GM21381 (cell line): ENCODE measurements at regions not wholly inside any gene's neighbourhood (a gene's known extent, or its start where the extent isn't known, plus 50 kb on each side); places are given as distances from the start of the nearest gene placed in this dataset.
"Not testable (repeated sequence)": the region's sequence is repeated elsewhere in the genome, so short reads cannot be mapped to it uniquely, and the experiment has no call there.

ENCODE experiments used
- ATAC-seq: cut with Tn5 transposase; IDR thresholded peaks from one replicate; pipeline ENCODE4 v1.9.1; 2021; ENCODE audit warnings: mild to moderate bottlenecking, moderate library complexity; ENCODE audit not compliant: unreplicated experiment

DNA sequence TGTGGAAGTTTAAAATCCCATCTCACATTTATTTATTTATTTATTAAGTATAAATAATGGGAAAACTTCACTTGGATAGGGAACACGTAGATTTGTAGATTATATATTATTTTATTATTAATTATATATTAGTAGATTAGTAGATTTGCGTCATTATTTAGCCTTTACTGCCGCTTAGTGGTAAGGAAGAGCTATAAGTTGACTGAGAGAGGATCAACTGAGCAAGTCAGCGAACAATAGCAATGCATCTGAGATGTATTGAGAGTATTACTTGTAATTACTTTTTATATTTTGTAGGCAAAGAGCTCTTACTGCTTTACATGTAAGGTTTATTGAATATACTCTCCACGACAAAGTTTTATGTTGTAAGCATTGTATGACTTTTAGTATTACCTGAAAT is 244.5 kb upstream of the ANKRD30A start:
- ATAC-seq, result no peak

DNA sequence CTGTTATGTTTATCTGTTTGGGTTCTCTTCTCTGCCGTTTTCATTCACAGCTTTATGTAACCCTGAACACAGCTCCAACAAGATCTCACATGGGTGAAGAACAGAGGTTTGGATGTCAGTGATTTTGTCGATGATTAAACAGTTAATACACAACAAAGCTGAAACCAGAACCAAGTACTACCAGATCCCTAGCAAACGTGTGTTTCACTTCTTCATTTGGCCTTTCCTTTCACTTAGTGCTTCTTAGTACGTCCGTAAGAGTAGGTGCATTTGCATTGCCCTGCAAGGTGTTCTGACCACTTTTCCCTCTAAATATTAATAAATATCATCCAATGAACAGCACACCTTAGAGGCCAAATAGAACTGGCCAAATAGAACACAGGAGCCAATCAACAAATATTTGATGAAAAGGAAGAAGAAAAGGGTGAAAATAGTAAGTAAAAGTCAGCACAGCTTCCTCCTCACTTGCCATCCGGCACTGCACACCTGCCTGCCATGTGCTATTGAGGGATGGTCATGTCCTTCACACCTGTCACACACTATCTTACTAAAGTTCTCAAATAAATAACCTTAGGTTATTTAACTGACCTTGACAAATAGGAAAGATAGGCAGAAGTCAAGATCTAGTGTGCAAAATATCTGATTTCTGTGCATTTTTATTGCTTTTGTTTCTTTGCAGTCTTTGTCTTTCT is 252.6 kb upstream of the ANKRD30A start:
- ATAC-seq, result peak; percentile 100

DNA sequence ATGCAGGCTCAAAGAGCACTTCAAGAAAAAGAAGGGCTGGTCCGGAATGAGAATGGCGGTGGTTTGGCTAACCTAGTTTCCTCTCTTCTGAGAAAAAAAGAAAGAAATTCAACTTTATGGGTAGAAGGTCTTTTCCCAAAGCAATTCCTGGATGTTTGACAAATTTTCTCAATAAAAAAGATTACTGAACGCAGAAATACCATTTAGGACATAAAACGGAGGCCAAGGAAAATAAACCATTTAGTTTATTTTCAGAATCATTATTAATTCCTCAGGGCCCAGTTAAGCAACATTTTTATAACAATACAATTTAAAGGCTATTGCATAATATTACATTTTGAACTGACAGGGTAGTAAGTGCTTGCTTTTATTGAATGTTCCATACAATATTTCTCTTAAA is 284.6 kb upstream of the ANKRD30A start:
- ATAC-seq, result no peak

DNA sequence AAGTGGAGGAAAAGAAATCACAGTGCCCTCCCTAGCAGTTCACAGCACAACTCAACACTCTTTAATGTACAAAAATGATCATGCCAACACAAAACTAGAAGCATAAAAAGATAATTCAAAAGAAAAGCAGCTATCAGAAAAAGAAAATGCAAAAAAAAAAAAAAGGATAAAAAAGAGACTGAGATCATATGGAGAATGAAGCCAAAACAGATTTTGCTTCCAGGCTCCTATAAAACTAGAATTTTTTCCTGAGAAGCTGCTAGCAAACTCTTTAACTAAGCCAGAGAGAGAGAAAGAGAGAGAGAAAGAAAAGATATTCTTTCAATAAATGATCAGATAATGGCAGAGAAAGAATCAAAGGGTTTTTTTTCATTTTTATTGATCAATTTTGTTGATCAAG is 288.0 kb upstream of the ANKRD30A start:
- ATAC-seq, result no peak

DNA sequence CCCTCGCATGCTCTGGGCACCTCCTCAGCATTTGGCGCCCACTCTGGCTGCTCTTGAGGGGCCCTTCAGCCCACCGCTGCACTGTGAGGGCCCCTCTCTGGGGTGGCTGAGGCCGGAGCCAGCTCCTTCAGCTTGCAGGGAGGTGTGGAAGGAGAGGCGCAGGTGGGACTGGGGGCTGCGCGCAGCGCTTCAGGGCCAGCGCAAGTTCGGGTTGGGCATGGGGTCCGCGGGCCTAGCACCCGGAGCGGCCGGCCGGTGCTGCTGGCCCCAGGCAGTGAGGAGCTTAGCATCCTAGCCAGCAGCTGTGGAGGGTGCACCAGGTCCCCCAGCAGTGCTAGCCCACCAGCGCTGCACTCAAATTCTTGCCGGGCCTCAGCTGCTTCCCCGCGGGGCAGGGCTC is 305.6 kb upstream of the ANKRD30A start:
- no peak for ATAC-seq

DNA sequence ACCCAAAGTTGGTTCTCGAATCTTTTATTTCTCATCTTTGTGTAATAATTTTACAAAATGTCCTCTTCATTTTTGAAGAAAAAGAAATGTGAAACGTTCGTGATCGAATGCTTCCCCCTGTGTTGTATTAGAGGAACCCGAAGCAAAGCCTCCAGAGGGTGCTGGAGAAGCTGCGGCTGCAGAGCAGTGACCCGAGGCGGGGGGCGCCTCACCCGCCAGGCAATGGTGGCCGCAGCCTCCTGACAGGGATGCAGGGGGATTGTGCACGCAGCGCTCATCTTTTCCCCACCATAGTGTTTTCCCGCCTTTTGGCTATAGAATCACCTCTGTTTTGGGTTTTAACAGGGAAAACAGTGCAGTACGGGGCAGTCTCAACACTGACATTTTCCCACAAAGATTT is 307.5 kb upstream of the ANKRD30A start:
- no peak for ATAC-seq

DNA sequence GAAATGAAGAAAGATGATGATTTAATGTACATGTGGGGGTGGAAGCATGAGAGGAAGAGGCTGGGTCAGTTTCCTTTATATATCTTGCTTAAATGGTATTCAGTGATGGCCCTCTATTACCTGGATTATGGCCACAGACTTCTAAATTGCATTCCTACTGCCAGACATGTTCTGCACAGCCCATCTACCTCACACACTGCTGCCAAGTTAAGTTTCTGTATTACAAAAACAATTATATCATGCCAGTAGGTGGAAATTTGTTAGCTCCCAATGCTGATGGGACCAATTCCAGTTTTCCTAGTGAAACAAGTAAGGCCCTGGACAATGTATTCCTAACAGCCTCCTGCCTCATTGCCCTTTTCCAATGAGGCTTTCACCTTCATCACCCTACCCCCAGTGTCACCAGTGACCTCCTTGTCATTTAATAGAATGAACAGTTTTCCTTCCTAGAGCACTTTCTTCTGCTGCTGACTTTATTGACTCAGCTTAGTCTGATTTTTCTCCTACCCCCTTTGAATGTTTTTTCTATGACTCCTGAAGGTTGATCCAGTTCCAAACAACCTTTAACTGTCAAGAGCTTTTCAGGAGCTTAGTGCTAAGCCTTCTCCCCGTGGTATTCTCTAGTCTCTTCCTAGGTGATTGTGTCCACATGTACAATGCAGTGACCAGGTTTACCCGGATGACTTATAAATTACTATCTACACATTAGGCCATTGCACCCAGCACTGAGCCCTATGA is 316.6 kb upstream of the ANKRD30A start:
- no peak for ATAC-seq

DNA sequence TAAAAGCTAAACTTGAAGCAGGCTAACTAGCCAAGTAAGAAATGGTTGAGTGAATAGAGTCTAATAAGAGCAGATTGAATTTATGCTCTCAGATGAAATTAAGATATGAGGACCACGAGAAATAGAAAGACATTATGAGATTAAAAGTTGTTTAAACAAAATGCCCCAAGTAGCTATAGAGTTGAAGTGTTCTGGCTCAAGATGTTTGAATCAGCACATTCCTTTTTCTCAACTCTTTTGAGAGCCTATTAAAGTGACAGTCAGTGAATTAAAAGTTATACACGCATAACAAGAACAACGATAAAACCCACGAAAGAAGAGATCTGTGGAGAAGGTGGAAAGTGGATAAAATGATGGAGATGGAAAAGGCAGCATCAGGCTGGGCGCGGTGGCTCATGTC is 322.2 kb upstream of the ANKRD30A start:
- ATAC-seq, result no peak

DNA sequence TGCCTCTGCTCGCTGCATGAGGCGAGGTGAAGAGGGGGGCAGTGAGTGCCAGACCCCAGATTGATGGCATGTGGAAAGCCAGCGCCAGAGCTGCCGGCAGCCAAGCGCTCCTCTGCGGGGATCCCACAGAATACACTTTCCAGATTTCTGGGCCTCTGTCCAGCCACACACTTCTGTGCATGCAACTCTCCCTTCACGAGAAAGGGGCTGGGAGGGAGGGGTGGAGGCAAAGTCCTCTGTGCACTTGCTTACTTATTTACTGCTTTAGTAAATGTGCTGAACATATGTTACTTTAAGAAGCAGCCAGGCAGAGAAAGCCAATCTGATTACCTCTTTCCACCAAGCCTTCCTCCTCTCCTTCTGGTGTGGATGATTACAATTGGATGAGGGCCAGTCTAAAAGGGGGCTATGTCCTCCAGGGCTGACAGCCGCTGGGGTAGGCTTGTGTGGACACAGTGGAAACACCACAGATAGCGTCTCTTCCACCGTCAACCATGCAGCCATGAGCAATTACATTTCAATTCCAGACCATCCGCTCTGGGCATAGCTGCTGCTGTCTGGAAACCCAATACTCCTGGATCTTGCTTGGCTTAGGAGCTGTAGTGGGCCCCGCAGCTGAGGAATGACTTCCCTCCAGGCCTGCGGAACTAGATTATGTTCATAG is 322.8 kb upstream of the ANKRD30A start:
- ATAC-seq, result no peak

DNA sequence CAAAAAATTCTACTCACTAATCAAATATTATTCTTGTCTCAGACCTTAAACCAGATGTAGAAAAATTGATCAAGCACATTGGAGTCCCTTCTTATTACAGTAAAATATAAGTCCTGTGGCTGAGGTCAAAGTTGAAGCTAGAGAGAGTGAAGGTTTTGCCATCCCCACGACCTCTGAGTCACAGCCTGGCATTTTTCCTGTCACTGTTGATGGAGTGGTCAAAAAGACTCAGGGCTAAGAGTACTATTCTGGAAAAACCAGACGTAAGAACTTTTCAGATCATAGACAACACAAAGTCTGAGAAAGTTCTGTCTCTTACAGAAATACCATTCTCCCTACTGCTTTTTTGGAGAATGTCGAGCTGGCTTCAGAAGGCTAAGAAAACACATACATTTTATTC is 323.7 kb upstream of the ANKRD30A start:
- no peak for ATAC-seq

DNA sequence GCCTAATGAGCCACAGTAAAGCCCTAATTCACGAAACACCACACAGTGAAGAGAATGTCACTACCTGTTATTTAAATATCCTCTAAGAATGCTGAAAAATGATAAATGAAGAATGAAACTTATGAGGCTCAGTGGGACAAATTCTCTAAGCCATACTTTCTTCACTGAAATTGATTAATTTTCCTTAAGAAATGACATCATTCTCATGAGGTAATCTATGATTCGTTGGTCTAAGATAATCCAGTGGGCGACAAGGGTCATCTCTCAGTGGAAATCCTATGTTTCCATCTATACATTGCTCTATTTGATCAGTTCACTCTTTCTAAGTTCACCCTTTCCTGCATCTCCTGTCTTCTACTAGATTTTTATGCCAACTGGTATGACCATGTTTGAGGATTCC is 330.4 kb upstream of the ANKRD30A start:
- no peak for ATAC-seq

DNA sequence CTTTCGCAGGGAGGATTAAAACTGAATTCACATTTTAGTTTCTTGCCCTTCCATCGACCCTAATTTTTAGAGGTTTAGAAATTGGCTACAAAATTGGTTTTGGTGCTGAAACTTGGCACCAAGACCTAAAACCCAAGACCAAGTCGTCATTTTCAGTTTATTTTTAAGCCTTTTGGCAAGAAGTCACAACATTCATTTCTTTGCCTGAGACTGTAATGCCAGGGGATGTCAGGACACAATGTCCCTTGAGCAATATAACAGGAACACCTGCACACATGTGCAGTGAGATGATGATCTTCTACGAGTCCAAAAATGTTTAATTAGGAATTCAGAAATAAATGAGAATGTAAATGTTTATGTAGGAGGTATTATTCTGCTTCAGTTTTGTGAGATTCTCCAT is 335.4 kb upstream of the ANKRD30A start:
- no peak for ATAC-seq

DNA sequence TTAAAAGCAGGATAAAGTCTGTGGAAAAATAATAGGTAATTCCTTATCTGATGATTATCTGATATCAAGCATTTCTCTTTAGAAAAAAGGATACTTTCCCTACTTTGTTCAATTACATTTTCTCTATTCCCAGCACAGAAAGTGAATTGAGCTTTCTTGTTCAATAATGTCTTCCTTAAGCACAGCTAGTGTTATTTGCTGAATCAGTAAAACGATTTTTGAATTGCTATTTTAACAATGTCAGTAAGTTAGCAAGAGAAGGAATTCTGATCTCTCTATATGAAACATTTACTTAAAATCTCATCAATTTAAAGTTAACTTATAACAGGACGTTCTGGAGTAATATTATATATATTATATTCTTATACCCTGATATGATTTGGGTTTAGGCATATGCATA is 337.2 kb upstream of the ANKRD30A start:
- no peak for ATAC-seq

DNA sequence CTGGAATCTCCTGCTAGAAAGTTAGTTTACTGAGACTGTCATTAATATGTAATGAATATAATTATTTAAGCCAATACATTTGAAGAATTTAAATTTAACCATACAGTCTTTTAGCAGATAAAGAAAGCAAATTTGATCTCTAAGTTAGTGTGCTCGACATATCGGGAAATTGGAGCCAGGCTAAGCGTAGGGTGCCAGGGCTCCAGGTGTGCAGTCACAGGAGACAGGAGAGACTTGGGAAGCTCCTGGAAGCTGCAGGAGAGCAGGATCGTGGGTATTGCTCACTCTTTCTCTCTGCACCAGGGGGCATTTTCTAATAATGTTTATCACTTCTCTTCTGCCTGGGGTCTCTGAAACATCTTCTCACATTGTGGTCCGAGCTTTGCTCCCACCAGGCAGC is 342.0 kb upstream of the ANKRD30A start:
- ATAC-seq, result no peak

DNA sequence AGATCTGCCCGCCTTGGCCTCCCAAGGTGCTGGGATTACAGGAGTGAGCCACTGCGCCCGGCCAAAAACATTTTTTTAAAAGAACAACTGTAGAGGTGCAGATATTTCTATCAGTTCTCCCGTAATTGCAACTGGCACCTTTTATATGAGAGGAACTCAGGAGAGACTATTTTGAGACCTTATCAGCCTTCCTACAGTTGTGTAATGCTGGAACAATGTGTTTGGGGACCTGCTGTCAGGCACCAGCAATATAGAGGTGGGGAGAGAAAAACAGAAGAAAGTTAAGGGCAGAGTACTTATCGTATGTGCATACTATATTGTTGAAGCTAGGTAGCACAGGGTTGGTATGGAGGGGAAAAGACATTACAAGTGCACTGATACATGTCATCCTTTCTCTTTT is 343.8 kb upstream of the ANKRD30A start:
- ATAC-seq, result no peak

DNA sequence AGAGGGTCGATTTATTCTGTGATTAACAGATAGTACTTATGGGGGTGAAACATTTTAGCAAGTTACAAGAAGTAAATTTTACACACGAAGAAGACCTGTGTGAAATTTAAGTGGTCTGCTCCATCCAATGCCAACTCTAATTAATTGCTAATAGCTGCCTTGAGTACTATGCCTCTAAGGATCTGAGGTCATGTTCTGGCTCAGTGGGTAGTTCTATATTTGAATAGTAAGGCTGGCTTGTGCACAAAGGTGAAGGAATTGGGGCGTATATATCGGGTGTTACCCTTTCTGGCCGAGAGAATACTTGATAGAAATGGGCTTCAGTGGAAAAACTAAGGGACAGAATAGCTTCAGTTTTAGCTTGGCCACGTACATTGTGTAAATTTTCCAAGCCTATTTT is 345.2 kb upstream of the ANKRD30A start:
- no peak for ATAC-seq

DNA sequence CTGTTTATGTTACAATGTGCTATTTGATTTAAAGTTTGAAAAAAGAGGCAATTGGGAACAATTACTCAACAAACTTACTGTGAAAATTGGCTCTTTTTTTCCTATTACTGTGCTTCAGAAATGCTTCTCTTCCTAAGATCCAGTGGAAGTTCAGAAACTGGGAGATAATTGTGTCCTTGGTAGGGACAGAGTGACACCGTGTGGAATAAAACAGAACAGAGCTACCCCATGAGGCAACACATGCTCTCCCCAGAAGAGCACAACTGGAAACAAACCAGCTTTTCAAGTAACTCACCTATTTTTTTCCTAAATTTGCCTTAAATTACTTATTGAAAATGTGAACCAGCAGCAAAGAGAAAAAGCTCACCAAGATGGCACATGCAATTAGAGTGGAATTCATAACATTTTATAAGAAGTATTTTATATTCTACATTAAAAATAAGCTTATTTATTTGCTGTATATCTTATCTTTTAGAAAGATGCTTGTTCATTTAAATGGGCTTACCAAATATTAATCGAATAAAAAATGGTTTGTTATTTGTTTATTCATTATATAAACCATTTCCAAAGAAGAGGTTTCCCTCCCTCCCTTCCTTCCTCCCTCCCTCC is 346.1 kb upstream of the ANKRD30A start:
- no peak for ATAC-seq

DNA sequence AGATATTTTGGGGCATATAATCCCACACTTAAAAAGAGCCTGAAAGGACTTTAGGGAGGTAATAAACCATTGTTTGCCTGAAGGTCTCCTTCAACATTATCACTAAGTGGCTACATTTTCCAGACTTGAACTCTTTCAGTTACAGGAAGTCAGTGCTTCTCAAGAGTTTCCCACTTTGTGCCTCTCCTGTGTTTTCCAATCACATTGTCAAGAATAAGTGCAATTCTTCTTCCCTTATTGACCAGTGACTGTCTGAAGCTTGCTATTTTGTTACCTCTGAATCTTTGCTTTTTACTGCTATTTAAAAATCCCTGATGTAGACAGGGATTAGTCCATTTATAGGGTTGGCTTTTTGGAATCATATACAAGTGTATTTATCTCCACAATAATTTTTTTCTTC is 346.7 kb upstream of the ANKRD30A start:
- ATAC-seq, result no peak

DNA sequence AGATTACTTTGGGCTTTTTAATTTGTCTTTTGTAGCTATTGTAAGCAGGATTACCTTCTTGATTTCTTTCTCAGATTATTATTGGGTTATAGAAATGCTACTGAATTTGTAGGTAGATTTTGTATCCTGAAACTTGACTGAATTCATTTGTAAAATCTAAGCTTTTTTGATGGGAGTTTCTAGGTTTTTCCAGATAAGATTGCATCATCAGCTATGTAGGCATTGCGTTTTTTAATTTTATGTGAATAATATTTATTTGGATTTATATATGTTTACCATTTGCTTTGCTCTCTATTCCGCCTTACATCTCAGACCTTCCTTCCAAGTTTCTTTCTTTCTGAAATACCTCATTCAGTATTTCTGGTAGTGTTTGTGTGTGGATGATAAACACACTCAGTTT is 351.7 kb upstream of the ANKRD30A start:
- ATAC-seq, result no peak

DNA sequence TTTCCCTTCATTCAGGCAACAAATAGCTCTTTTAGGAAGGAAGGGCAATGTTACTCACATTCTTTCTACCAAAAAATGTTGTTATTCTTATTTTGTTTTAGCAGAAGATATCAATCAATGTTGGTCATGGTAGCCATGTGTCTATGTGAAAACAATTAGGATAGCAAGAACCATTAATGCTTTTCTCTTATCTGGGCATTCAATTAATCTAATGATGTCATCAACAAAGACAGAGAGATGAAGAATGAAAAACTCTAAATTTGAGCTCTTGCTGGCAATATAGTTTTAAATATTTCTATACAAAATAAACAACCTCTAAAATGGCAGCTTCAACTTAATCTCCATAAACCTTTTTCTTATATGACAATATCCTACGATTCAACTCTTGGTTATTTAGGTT is 353.7 kb upstream of the ANKRD30A start:
- ATAC-seq, result no peak

DNA sequence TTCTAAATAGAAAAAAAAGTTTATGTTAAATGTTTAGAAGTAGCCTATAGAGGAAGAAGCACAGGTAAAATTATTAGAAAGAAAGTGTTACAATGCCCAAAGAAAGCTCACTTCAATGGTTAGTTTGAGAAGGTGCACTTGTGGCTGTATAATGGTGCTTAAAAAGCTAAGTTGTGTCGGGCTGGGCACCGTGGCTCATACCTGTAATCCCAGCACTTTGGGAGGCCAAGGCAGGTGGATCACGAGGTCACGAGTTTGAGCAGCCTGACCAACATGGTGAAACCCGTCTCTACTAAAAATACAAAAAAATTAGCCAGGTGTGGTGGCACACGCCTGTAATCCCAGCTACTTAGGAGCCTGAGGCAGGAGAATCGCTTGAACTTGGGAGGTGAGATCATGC is 355.7 kb upstream of the ANKRD30A start:
- not testable (repeated sequence) for ATAC-seq

DNA sequence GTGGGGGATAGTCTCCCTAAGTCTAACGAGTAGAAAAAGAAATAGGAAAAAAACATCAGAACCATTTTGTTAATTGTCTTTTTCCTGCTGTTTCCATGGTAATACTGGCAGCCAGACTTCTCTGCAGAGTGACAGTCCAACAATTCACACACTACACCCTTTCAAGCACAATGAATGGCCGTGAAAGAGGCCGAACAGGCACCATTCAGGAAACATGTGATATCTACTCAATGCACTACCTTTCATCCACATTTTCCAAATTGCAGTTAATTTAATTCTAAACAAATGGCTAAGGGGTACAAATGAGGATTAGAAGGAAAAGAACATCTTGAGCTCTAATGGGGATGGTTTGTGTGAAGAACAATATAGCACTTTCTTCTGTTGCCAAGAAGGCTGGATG is 358.5 kb upstream of the ANKRD30A start:
- no peak for ATAC-seq
